HG03159 (cell line): ENCODE measurements at regions not wholly inside any gene's neighbourhood (a gene's known extent, or its start where the extent isn't known, plus 50 kb on each side); places are given as distances from the start of the nearest gene placed in this dataset.
"Not testable (repeated sequence)": the region's sequence is repeated elsewhere in the genome, so short reads cannot be mapped to it uniquely, and the experiment has no call there.

Experiments used
- ATAC-seq: cut with Tn5 transposase; IDR thresholded peaks from one replicate; pipeline ENCODE4 v1.9.1; 2021; ENCODE audit warnings: mild to moderate bottlenecking, moderate library complexity; ENCODE audit not compliant: unreplicated experiment

- ATAC-seq, result no peak
Measured at GRCh38 chr6:21333715-21334114, 259.8 kb upstream of the SOX4 start.

GRCh38 chr6:21334651-21335050, 258.9 kb upstream of the SOX4 start:
- ATAC-seq, result no peak

GRCh38 chr6:21335591-21335990, 258.0 kb upstream of the SOX4 start:
- ATAC-seq, result no peak

GRCh38 chr6:21337263-21337662, 256.3 kb upstream of the SOX4 start:
- ATAC-seq, result no peak

GRCh38 chr6:21340573-21340972, 253.0 kb upstream of the SOX4 start:
- no peak for ATAC-seq

GRCh38 chr6:21341910-21342309, 251.6 kb upstream of the SOX4 start:
- ATAC-seq, result no peak

GRCh38 chr6:21342501-21342900, 251.1 kb upstream of the SOX4 start:
- no peak for ATAC-seq

- not testable (repeated sequence) for ATAC-seq
Measured at GRCh38 chr6:21345704-21346103, 247.8 kb upstream of the SOX4 start.

GRCh38 chr6:21348146-21348503, 245.4 kb upstream of the SOX4 start:
- no peak for ATAC-seq

GRCh38 chr6:21348504-21349195, 244.9 kb upstream of the SOX4 start:
- ATAC-seq, result no peak

- no peak for ATAC-seq
Measured at GRCh38 chr6:21349834-21350233, 243.7 kb upstream of the SOX4 start.

GRCh38 chr6:21350926-21351325, 242.6 kb upstream of the SOX4 start:
- no peak for ATAC-seq

- ATAC-seq, result no peak
Measured at GRCh38 chr6:21352131-21352530, 241.4 kb upstream of the SOX4 start.

GRCh38 chr6:21354805-21355238, 238.7 kb upstream of the SOX4 start:
- ATAC-seq, result no peak

GRCh38 chr6:21355638-21356037, 237.9 kb upstream of the SOX4 start:
- ATAC-seq, result no peak

GRCh38 chr6:21357262-21357661, 236.3 kb upstream of the SOX4 start:
- ATAC-seq, result no peak

GRCh38 chr6:21359926-21360325, 233.6 kb upstream of the SOX4 start:
- ATAC-seq, result no peak

- no peak for ATAC-seq
Measured at GRCh38 chr6:21360336-21360735, 233.2 kb upstream of the SOX4 start.

GRCh38 chr6:21367148-21367547, 226.4 kb upstream of the SOX4 start:
- ATAC-seq, result no peak

- no peak for ATAC-seq
Measured at GRCh38 chr6:21367649-21368154, 225.8 kb upstream of the SOX4 start.

- no peak for ATAC-seq
Measured at GRCh38 chr6:21371061-21371460, 222.5 kb upstream of the SOX4 start.

- no peak for ATAC-seq
Measured at GRCh38 chr6:21371676-21372171, 221.8 kb upstream of the SOX4 start.
